Muscle of back (tissue), 3 donors: ENCODE measurements at regions not wholly inside any gene's neighbourhood (a gene's known extent, or its start where the extent isn't known, plus 50 kb on each side); places are given as distances from the start of the nearest gene placed in this dataset.
"Not testable (repeated sequence)": the region's sequence is repeated elsewhere in the genome, so short reads cannot be mapped to it uniquely, and the experiment has no call there.

Experiments
- DNase-seq, 3 donors: peaks; one replicate each; pipeline versions ENCODE4 v3.0.0 to v3.0.0-alpha.2; 2013

- no peak for DNase-seq
Measured at GRCh38 chr12:31821484-31821883, 92.7 kb upstream of the AMN1 start.

GRCh38 chr12:31820832-31821231 lies 92.0 kb upstream of the AMN1 start:
- no peak for DNase-seq

- DNase-seq: no peak
Measured at GRCh38 chr12:31819427-31819826, 90.6 kb upstream of the AMN1 start.

- DNase-seq: no peak
Measured at GRCh38 chr12:31818623-31819268, 89.9 kb upstream of the AMN1 start.

- no peak for DNase-seq
Measured at GRCh38 chr12:31817120-31817519, 88.3 kb upstream of the AMN1 start.

- DNase-seq: no peak
Measured at GRCh38 chr12:31815096-31815495, 86.3 kb upstream of the AMN1 start.

GRCh38 chr12:31813305-31813704 lies 84.5 kb upstream of the AMN1 start:
- no peak for DNase-seq

- DNase-seq: no peak
Measured at GRCh38 chr12:31807773-31808097, 78.9 kb upstream of the AMN1 start.

- not testable (repeated sequence) for DNase-seq
Measured at GRCh38 chr12:31807081-31807772, 78.4 kb upstream of the AMN1 start.

GRCh38 chr12:31805681-31806080 lies 76.9 kb upstream of the AMN1 start:
- DNase-seq: not testable (repeated sequence)

GRCh38 chr12:31804707-31805106 lies 75.9 kb upstream of the AMN1 start:
- DNase-seq: not testable (repeated sequence)

GRCh38 chr12:31804185-31804504 lies 75.3 kb upstream of the AMN1 start:
- DNase-seq: no peak

GRCh38 chr12:31803306-31804184 lies 74.7 kb upstream of the AMN1 start:
- DNase-seq: no peak

GRCh38 chr12:31801872-31802271 lies 73.1 kb upstream of the AMN1 start:
- no peak for DNase-seq

- DNase-seq: no peak
Measured at GRCh38 chr12:31797230-31797872, 68.5 kb upstream of the AMN1 start.

- DNase-seq: no peak
Measured at GRCh38 chr12:31796270-31796951, 67.6 kb upstream of the AMN1 start.

- DNase-seq: no peak
Measured at GRCh38 chr12:31794745-31795144, 65.9 kb upstream of the AMN1 start.

GRCh38 chr12:31791265-31791664 lies 62.4 kb upstream of the AMN1 start:
- not testable (repeated sequence) for DNase-seq

- DNase-seq: no peak
Measured at GRCh38 chr12:31790759-31791158, 61.9 kb upstream of the AMN1 start.

- DNase-seq: no peak
Measured at GRCh38 chr12:31785318-31785717, 56.5 kb upstream of the AMN1 start.

GRCh38 chr12:31783996-31784645 lies 55.3 kb upstream of the AMN1 start:
- DNase-seq: no peak
